Adrenal gland (tissue), 9 donors: ENCODE measurements at regions not wholly inside any gene's neighbourhood (a gene's known extent, or its start where the extent isn't known, plus 50 kb on each side); places are given as distances from the start of the nearest gene placed in this dataset.

ENCODE experiments used
- DNase-seq, 7 donors: peaks; one replicate each; pipeline ENCODE4 v3.0.0-alpha.2; 2019 to 2020
- H3K27ac ChIP-seq, 5 donors: fragments of 200-600 bp; sonication (generic) in 4 of 5; 1 replicate in 3 of 5; 2 replicates in 2 of 5; pipeline versions ENCODE4 v1.5.1 to v1.8.0; 2016 to 2020; ENCODE audit warnings: mild to moderate bottlenecking in 1 of 5
- H3K27me3 ChIP-seq: fragments of 200-600 bp; 2 replicates; pipeline ENCODE4 v1.8.0; 2021
- H3K36me3 ChIP-seq, 2 donors: fragments of 200-600 bp; replicated peaks in 1 of 2; 1 replicate in 1 of 2; 2 replicates in 1 of 2; pipeline versions ENCODE4 v1.5.1 to v1.8.0; 2018 to 2022
- H3K4me1 ChIP-seq, 2 donors: fragments of 200-600 bp; replicated peaks in 1 of 2; 1 replicate in 1 of 2; 2 replicates in 1 of 2; pipeline versions ENCODE4 v1.5.1 to v1.8.0; 2018 to 2021
- H3K4me3 ChIP-seq, 4 donors: fragments of 200-600 bp; sonication (generic) in 3 of 4; one replicate each; pipeline ENCODE4 v1.5.1; 2016 to 2018
- H3K9me3 ChIP-seq, 3 donors: fragments of 200-600 bp; sonication (generic) in 1 of 3; replicated peaks in 1 of 3; 1 replicate in 2 of 3; 2 replicates in 1 of 3; pipeline versions ENCODE4 v1.5.1 to v1.8.0; 2016 to 2021
- POLR2A ChIP-seq, 2 donors: fragments of 450-650 bp; IDR thresholded peaks; one replicate each; pipeline ENCODE4 v1.6.1; 2017; ENCODE audit warnings: antibody characterized with exemption in 2 of 2, mild to moderate bottlenecking in 2 of 2, moderate library complexity in 1 of 2
- WGBS, 4 donors: extraction: QIAGEN DNeasy Blood & Tissue Kit in 2 of 4; methylation state at CpG; one replicate each; pipeline versions ENCODE4 v1.1.5 to v1.1.7; 2013 to 2017; 5-methylcytosine and 5-hydroxymethylcytosine counted together
- intact Hi-C, 2 donors: fragments of 100-400 bp; cut with DNase I; formaldehyde crosslinking; loops; one replicate each; pipeline versions ENCODE4 v1.14.1 to v1.15.0; 2022 to 2023
- TF ChIP-seq, protein P1 (sequence below), 6 experiments: fragments of 450-650 bp in 4 of 6; fragments of 200-600 bp in 2 of 6; sonication (generic) in 1 of 6; IDR thresholded peaks; 1 replicate in 5 of 6; 2 replicates in 1 of 6; pipeline versions ENCODE4 v1.5.1 to v1.8.0; 2016 to 2021; ENCODE audit warnings: antibody characterized with exemption in 6 of 6, mild to moderate bottlenecking in 2 of 6, moderate library complexity in 1 of 6
- donor health status: healthy with polysubstance abuse.
- donor health status: Bipolar disorder and iron deficiency.
- donor health status: DM: yes; HTN: yes; CAD: no.
- donor health status: DM: no; HTN: no; CAD: no.
- donor health status: DM: no; HTN: no; CAD: no.

DNA sequence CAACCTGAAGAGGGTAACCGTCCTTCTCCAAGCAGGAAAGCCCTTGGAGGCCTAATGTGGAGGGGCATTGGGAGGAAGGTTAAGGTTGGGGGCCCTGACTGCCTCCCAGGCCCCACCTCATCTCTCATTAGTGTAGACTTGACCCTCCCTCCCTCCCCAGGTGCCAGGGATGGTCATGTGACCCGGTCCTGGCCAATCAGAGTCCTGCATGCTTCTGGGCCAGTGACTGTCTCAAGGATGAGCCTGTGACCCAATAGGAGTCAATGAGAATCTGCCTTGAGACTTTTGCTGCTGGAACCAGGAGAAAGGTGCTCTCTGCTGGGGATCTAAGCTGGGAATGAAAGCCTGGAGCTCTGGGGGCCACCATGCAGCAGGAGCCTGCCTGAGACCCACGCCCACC is 70.8 kb downstream of the NCOR2 start:
- 39 to 100% (median 76%) methylated on average over 2 to 3 of the region's 3 CpGs for WGBS, 4 donors

DNA sequence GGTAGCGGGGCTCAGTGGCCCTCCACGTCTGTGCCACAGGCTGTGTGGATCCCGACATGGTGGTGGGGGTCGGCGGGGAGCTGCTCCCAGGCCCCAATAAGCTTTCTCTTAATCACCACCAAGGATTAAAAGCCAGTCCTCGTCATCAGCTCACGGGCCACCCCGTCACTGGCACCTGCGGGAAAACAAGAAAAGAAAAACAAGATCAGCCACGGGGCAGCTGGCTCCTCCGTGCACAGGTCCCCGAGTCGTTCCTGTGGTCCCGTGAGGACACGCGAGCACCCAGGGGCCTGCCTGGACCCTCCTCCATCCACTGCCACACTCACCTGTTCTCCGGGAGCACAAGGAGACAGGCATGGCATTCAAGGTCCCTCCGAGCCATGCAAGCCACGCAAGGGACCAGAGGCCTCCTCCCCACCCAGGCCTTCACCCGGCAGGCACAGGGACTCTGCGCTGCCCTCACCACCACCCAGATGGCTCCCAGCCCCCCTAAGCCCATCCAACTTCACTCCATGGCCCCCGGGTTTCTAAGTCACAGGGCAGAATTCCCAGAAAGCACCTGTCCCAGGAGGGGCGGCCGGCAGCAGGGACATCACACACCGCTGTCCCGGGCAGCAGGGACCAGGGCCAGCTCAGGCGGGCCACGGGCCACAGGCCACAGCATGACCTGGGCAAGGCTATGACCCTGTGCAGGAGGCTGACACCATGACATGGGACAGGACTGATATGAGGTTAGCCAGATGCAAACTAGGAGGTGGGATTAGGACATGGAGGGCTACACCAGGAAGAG is 72.0 kb downstream of the NCOR2 start:
- H3K9me3 ChIP-seq: no peaks in the 10 kb centered on the region
- 79 to 84% (median 82%) methylated on average over 12 to 28 of the region's 28 CpGs for WGBS, 4 donors
- peaks cover 0 to 28% of the 10 kb centered on the region in 2 donors for H3K36me3 ChIP-seq
- H3K4me1 ChIP-seq: peaks cover 29 to 45% of the 10 kb centered on the region in 2 donors
- no peak overlapping the region for H3K27ac ChIP-seq
- intact Hi-C loops: no loop called here
- no peaks in the 10 kb centered on the region for H3K27me3 ChIP-seq
- DNase-seq: no peak
- no peak overlapping the region for H3K4me3 ChIP-seq
- TF ChIP-seq POLR2A (IDR thresholded peaks at IDR 0.05): no peak
- TF ChIP-seq, protein P1, sequence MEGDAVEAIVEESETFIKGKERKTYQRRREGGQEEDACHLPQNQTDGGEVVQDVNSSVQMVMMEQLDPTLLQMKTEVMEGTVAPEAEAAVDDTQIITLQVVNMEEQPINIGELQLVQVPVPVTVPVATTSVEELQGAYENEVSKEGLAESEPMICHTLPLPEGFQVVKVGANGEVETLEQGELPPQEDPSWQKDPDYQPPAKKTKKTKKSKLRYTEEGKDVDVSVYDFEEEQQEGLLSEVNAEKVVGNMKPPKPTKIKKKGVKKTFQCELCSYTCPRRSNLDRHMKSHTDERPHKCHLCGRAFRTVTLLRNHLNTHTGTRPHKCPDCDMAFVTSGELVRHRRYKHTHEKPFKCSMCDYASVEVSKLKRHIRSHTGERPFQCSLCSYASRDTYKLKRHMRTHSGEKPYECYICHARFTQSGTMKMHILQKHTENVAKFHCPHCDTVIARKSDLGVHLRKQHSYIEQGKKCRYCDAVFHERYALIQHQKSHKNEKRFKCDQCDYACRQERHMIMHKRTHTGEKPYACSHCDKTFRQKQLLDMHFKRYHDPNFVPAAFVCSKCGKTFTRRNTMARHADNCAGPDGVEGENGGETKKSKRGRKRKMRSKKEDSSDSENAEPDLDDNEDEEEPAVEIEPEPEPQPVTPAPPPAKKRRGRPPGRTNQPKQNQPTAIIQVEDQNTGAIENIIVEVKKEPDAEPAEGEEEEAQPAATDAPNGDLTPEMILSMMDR (IDR thresholded peaks at IDR 0.05): no peak

More for the DNA sequence above, 70.8 kb downstream of the NCOR2 start:
- Histone ChIP-seq H3K9me3 (no peaks in the 10 kb centered on the region), H3K27me3 (no peaks in the 10 kb centered on the region), H3K4me1 (peaks cover 19 to 36% of the 10 kb centered on the region in 2 donors), H3K27ac (peak overlapping the region in 2 of 5 donors; percentile 78 to 79), H3K36me3 (peaks cover 0 to 24% of the 10 kb centered on the region in 2 donors), H3K4me3 (no peak overlapping the region)
- intact Hi-C loops: no loop called here
- TF ChIP-seq POLR2A (IDR thresholded peaks at IDR 0.05): no peak
- TF ChIP-seq, protein P1 (IDR thresholded peaks at IDR 0.05): no peak
- DNase-seq: no peak

DNA sequence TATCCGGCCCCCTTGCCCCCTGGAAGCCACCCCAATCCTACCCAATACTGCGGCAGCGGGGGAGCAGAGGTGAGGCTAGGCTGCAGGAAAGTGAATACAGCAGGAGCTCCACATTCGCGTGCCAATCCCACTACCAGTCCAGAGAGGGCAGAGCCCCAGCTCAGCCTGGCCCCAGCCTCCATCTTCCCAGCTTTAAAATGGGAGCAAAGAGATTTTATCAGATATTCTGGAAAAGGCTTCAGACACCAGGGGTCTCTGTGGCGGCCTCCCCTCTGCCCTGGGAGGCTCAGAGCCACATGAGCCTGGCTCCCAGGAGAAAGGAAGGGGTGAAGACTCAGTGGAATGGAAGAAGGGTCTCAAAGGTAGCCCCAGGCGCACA is 72.7 kb downstream of the NCOR2 start:
- peaks cover 29 to 47% of the 10 kb centered on the region in 2 donors for H3K4me1 ChIP-seq

More for the DNA sequence above, 72.7 kb downstream of the NCOR2 start:
- H3K27me3 ChIP-seq: no peaks in the 10 kb centered on the region
- TF ChIP-seq, protein P1 (IDR thresholded peaks at IDR 0.05): no peak
- no peak for TF ChIP-seq POLR2A (IDR thresholded peaks at IDR 0.05)
- DNase-seq: no peak
- H3K4me3 ChIP-seq: no peak overlapping the region
- intact Hi-C loops: no loop called here
- H3K36me3 ChIP-seq: peaks cover 0 to 28% of the 10 kb centered on the region in 2 donors
- no peak overlapping the region for H3K27ac ChIP-seq
- 90 to 95% (median 93%) methylated on average over 2 to 7 of the region's 7 CpGs for WGBS, 4 donors
- no peaks in the 10 kb centered on the region for H3K9me3 ChIP-seq
